ENCODE measurements at regions not wholly inside any gene's neighbourhood (a gene's known extent, or its start where the extent isn't known, plus 50 kb on each side); places are given as distances from the start of the nearest gene placed in this dataset.

GRCh38 chr12:105748806-105749600 is 389.8 kb downstream of the NUAK1 start:
- Histone ChIP-seq H3K36me3 (no peaks in the 10 kb centered on the region), H3K27me3 (no peaks in the 10 kb centered on the region), H3K4me3 (no peak overlapping the region), H3K9me3 (no peaks in the 10 kb centered on the region), H3K27ac (peak overlapping the region in 1 of 2 donors; percentile 30), H3K4me1 (ENCODE audit: insufficient read depth) (peaks cover 6% of the 10 kb centered on the region)
- no peak for TF ChIP-seq EP300 (IDR thresholded peaks at IDR 0.05)
- no peak for TF ChIP-seq POLR2A (IDR thresholded peaks at IDR 0.05)
- no peak for TF ChIP-seq CTCF (IDR thresholded peaks at IDR 0.05)
- intact Hi-C loops (cut with DNase I): no loop called here
- 4 to 10% (median 6%) methylated on average over 9 of the region's 9 CpGs for WGBS, 3 donors
- peak; percentile 47 to 81 (median 70) for DNase-seq

GRCh38 chr12:105750096-105750495 is 388.7 kb downstream of the NUAK1 start:
- WGBS, 3 donors: 94 to 96% (median 95%) methylated on average over 2 of the region's 2 CpGs
- no peaks in the 10 kb centered on the region for H3K27me3 ChIP-seq
- H3K27ac ChIP-seq: no peak overlapping the region
- H3K4me3 ChIP-seq: no peak overlapping the region
- no peaks in the 10 kb centered on the region for H3K9me3 ChIP-seq
- no peaks in the 10 kb centered on the region for H3K36me3 ChIP-seq
- H3K4me1 ChIP-seq (ENCODE audit: insufficient read depth): peaks cover 6% of the 10 kb centered on the region
- no peak for DNase-seq
- intact Hi-C loops (cut with DNase I): no loop called here
- TF ChIP-seq CTCF (IDR thresholded peaks at IDR 0.05) (no peak), EP300 (IDR thresholded peaks at IDR 0.05) (no peak), POLR2A (IDR thresholded peaks at IDR 0.05) (no peak)

GRCh38 chr12:105754313-105754712 is 384.4 kb downstream of the NUAK1 start:
- intact Hi-C loops (cut with DNase I): no loop called here
- Histone ChIP-seq H3K36me3 (no peaks in the 10 kb centered on the region), H3K4me1 (ENCODE audit: insufficient read depth) (peaks cover 3% of the 10 kb centered on the region), H3K4me3 (no peak overlapping the region), H3K9me3 (no peaks in the 10 kb centered on the region), H3K27me3 (no peaks in the 10 kb centered on the region), H3K27ac (no peak overlapping the region)
- TF ChIP-seq POLR2A (IDR thresholded peaks at IDR 0.05) (no peak), CTCF (IDR thresholded peaks at IDR 0.05) (no peak), EP300 (IDR thresholded peaks at IDR 0.05) (no peak)
- DNase-seq: no peak
- 92 to 93% (median 93%) methylated on average over 8 of the region's 8 CpGs for WGBS, 3 donors

GRCh38 chr12:105756961-105757360 is 381.8 kb downstream of the NUAK1 start:
- no peak overlapping the region for H3K27ac ChIP-seq
- no peaks in the 10 kb centered on the region for H3K36me3 ChIP-seq
- no peaks in the 10 kb centered on the region for H3K4me1 ChIP-seq (ENCODE audit: insufficient read depth)
- TF ChIP-seq EP300 (IDR thresholded peaks at IDR 0.05): no peak
- TF ChIP-seq CTCF (IDR thresholded peaks at IDR 0.05): no peak
- TF ChIP-seq POLR2A (IDR thresholded peaks at IDR 0.05): no peak
- H3K9me3 ChIP-seq: no peaks in the 10 kb centered on the region
- WGBS, 3 donors: 73 to 96% (median 87%) methylated on average over 4 of the region's 4 CpGs
- no peak overlapping the region for H3K4me3 ChIP-seq
- intact Hi-C loops (cut with DNase I): no loop called here
- no peaks in the 10 kb centered on the region for H3K27me3 ChIP-seq
- DNase-seq: no peak

Data from ovary (tissue), 7 donors.